K562 (cell line): ENCODE measurements at regions not wholly inside any gene's neighbourhood (a gene's known extent, or its start where the extent isn't known, plus 50 kb on each side); places are given as distances from the start of the nearest gene placed in this dataset.

ENCODE experiments used
- ATAC-seq: fragments of 200-7000 bp; cut with Tn5 transposase; 3 replicates; pipeline ENCODE4 v1.9.1; 2020; ENCODE audit warnings: moderate library complexity
- BruUV-seq: library from RNA; stranded (reverse); fragments of 400-500 nt; replicated peaks from 2 replicates; lab custom pipeline; 2021; lab: Mats Ljungman, UMichigan
- CTCF ChIA-PET: fragments of 300-600 bp; formaldehyde crosslinking; extraction: SDS; loops from one replicate; lab custom pipeline; 2021; ENCODE audit warnings: low intra/inter-chr PET ratio; lab: Yijun Ruan, JAX
- POLR2A ChIA-PET: fragments of 300-600, 350-650 bp; sonication (Branson Sonifier 250); formaldehyde crosslinking; extraction: SDS; loops from one replicate; lab custom pipeline; 2021; ENCODE audit warnings: antibody characterized with exemption, inconsistent platforms; lab: Yijun Ruan, JAX
- DNase-seq, 4 experiments: peaks; one replicate each; pipeline versions ENCODE4 v3.0.0 to v3.0.0-alpha.2; 2011 to 2018; ENCODE audit warnings: low spot score in 3 of 4, mixed read lengths in 3 of 4; ENCODE audit errors: extremely low read depth in 1 of 4
- FAIRE-seq: peaks from 2 replicates; lab custom pipeline; 2011; peaks lifted over from hg19 to GRCh38; lab: Jason Lieb, UNC
- H2AFZ ChIP-seq: 2 replicates; pipeline ENCODE4 v1.6.0; 2011; ENCODE audit warnings: low read depth, low read length, control low read depth, inconsistent platforms
- H3K27ac ChIP-seq: fragments of 200-600 bp; 3 replicates; pipeline ENCODE4 v1.8.0; 2011; ENCODE audit warnings: low read depth, mild to moderate bottlenecking, control low read depth, inconsistent platforms, low read length, moderate library complexity, mixed read lengths; ENCODE audit errors: extremely low read depth
- H3K27me3 ChIP-seq, 2 experiments: fragments of 300-600 bp in 1 of 2; 2 replicates in 1 of 2; 3 replicates in 1 of 2; pipeline versions ENCODE4 v1.6.0 to v1.8.0; 2011; ENCODE audit warnings: inconsistent platforms in 2 of 2, low read length in 2 of 2, mild to moderate bottlenecking in 1 of 2, mixed read lengths in 1 of 2, moderate library complexity in 1 of 2; ENCODE audit not compliant: control insufficient read depth in 2 of 2, insufficient read depth in 2 of 2
- H3K36me3 ChIP-seq: fragments of 300-600 bp; 3 replicates; pipeline ENCODE4 v1.8.0; 2011; ENCODE audit warnings: mild to moderate bottlenecking, low read length, inconsistent platforms; ENCODE audit not compliant: control insufficient read depth, insufficient read depth
- H3K4me1 ChIP-seq, 2 experiments: fragments of 200-600 bp in 1 of 2; replicated peaks in 1 of 2; 2 replicates in 1 of 2; 3 replicates in 1 of 2; pipeline versions ENCODE4 v1.5.1 to v1.8.0; 2011; ENCODE audit warnings: inconsistent platforms in 2 of 2, low read length in 2 of 2, mild to moderate bottlenecking in 1 of 2, mixed read lengths in 1 of 2, moderate library complexity in 1 of 2; ENCODE audit not compliant: control insufficient read depth in 2 of 2, insufficient read depth in 2 of 2
- H3K4me2 ChIP-seq: 2 replicates; pipeline ENCODE4 v1.6.1; 2011; ENCODE audit warnings: low read length, control low read depth, inconsistent platforms, mixed read lengths; ENCODE audit not compliant: insufficient read depth
- H3K4me3 ChIP-seq: fragments of 200-600 bp; sonication (generic), shearing (Covaris generic); 2 replicates; pipeline ENCODE4 v1.5.1; 2016; ENCODE audit warnings: control low read depth, inconsistent platforms
- H3K79me2 ChIP-seq: fragments of 200-600 bp; 3 replicates; pipeline ENCODE4 v1.8.0; 2011; ENCODE audit warnings: low read length, inconsistent platforms; ENCODE audit not compliant: control insufficient read depth, insufficient read depth
- H3K9ac ChIP-seq, 2 experiments: 2 replicates each; pipeline versions ENCODE4 v1.6.0 to v1.6.1; 2011; ENCODE audit warnings: low read depth in 2 of 2, low read length in 2 of 2, control low read depth in 1 of 2, inconsistent platforms in 1 of 2, mild to moderate bottlenecking in 1 of 2, mixed read lengths in 1 of 2; ENCODE audit not compliant: insufficient read depth in 1 of 2
- H3K9me1 ChIP-seq: one replicate; pipeline ENCODE4 v1.6.0; 2011; ENCODE audit warnings: inconsistent platforms, mild to moderate bottlenecking, low read length, moderate library complexity; ENCODE audit not compliant: control insufficient read depth, insufficient read depth
- H3K9me3 ChIP-seq: replicated peaks from 2 replicates; pipeline ENCODE4 v1.5.1; 2011; ENCODE audit warnings: low read depth, low read length, inconsistent platforms; ENCODE audit not compliant: control insufficient read depth, insufficient read depth
- H4K20me1 ChIP-seq: replicated peaks from 2 replicates; pipeline ENCODE4 v1.6.1; 2011; ENCODE audit warnings: low read length, inconsistent platforms, mixed read lengths; ENCODE audit not compliant: control insufficient read depth, insufficient read depth
- CEBPB ChIP-seq: fragments of 450-650 bp; IDR thresholded peaks from 2 replicates; pipeline ENCODE4 v1.6.1; 2016; ENCODE audit warnings: missing genetic modification characterization, missing compliant biosample characterization
- CEBPG ChIP-seq, 3 experiments: fragments of 200-800 bp in 1 of 3; sonication (Bioruptor generic) in 1 of 3; sonication (generic) in 1 of 3; formaldehyde crosslinking in 1 of 3; IDR thresholded peaks in 2 of 3; conservative IDR thresholded peaks in 1 of 3; 2 replicates each; pipeline versions ENCODE4 v1.6.1 to v1.8.0; 2016 to 2022; ENCODE audit warnings: missing compliant biosample characterization in 2 of 3, missing genetic modification characterization in 2 of 3, mild to moderate bottlenecking in 1 of 3, missing genetic modification reagents in 1 of 3
- GTF2F1 ChIP-seq: IDR thresholded peaks from 2 replicates; pipeline ENCODE4 v1.6.1; 2011; ENCODE audit warnings: low read depth, low read length, improper control_type of control experiment
- PHB2 ChIP-seq: fragments of 450-650 bp; IDR thresholded peaks from 2 replicates; pipeline ENCODE4 v1.6.1; 2017; ENCODE audit warnings: low read depth
- PRDM10 ChIP-seq: fragments of 450-650 bp; IDR thresholded peaks from 2 replicates; pipeline ENCODE4 v1.6.1; 2018; ENCODE audit not compliant: partially characterized antibody
- WGBS: fragments of 100-300 bp; shearing (Covaris generic); methylation state at CpG from one replicate; pipeline ENCODE4 v1.1.6; 2016; ENCODE audit warnings: low coverage, mixed read lengths; ENCODE audit not compliant: insufficient coverage; ENCODE audit errors: missing lambda C conversion rate; 5-methylcytosine and 5-hydroxymethylcytosine counted together
- in situ Hi-C: fragments of 300-500 bp; cut with MboI; formaldehyde crosslinking; loops from 4 replicates; pipeline ENCODE4 v1.15.0; 2018; ENCODE audit warnings: inconsistent platforms, mixed read lengths
- intact Hi-C: fragments of 100-400 bp; cut with micrococcal nuclease; formaldehyde crosslinking; loops from 2 replicates; pipeline ENCODE4 v1.14.2; 2022

GRCh38 chr1:67576474-67576873 is 108.5 kb upstream of the GADD45A start:
- Histone ChIP-seq H3K79me2 (no peaks in the 10 kb centered on the region), H3K27me3 (no peaks in the 10 kb centered on the region), H3K27ac (no peak overlapping the region), H3K9me1 (no peaks in the 10 kb centered on the region), H3K4me3 (no peak overlapping the region), H3K9ac (no peak overlapping the region), H3K36me3 (no peaks in the 10 kb centered on the region), H3K9me3 (no peaks in the 10 kb centered on the region), H3K4me2 (no peak overlapping the region), H4K20me1 (no peaks in the 10 kb centered on the region), H3K4me1 (peaks cover 2 to 4% of the 10 kb centered on the region in 2 experiments; a peak in 2 of 5 replicates), H2AFZ (no peak overlapping the region)
- intact Hi-C loops, result no loop called here
- ChIA-PET CTCF (no interaction called here), POLR2A (no interaction called here)
- BruUV-seq, result no TSS peak
- WGBS, result 65% methylated on average over 5 of the region's 5 CpGs
- in situ Hi-C loops, result no loop called here
- ATAC-seq (no peak), FAIRE-seq (no peak), DNase-seq (no peak)
- no peak for TF ChIP-seq CEBPG (CRISPR knock-in tag; IDR thresholded peaks at IDR 0.05)
- 0 out of 4 replicates have a peak, but pooled peaks of 1 of the 2 experiments have one; percentile 9 for TF ChIP-seq CEBPG (tag; conservative IDR thresholded peaks at IDR 0.05 in 1 of 2, IDR thresholded peaks at IDR 0.05 in 1 of 2)
- TF ChIP-seq GTF2F1, result no peak
- TF ChIP-seq CEBPB (tag), result 0 out of 2 replicates have a peak, but pooled peaks have one; percentile 51

GRCh38 chr1:67577646-67578045 is 107.4 kb upstream of the GADD45A start:
- H3K4me1 ChIP-seq, result peaks cover 0 to 4% of the 10 kb centered on the region in 2 experiments; a peak in 2 of 5 replicates
- no peak overlapping the region for H3K4me3 ChIP-seq
- no peak overlapping the region for H3K27ac ChIP-seq
- FAIRE-seq, result no peak
- no TSS peak for BruUV-seq
- ChIA-PET POLR2A (interaction anchor here (0.6 to 1.4 kb wide), 4 partner anchors 8 to 109 kb away, joined by 3 to 5 read pairs (median 4); no protein-coding TSS in a partner anchor), CTCF (no interaction called here)
- no peak overlapping the region for H2AFZ ChIP-seq
- intact Hi-C loops, result no loop called here
- no peaks in the 10 kb centered on the region for H3K9me1 ChIP-seq
- TF ChIP-seq PRDM10 (peak; percentile 62), PHB2 (no peak)
- H3K4me2 ChIP-seq, result no peak overlapping the region
- H3K9me3 ChIP-seq, result no peaks in the 10 kb centered on the region
- 67% methylated on average over 3 of the region's 3 CpGs for WGBS
- no peak for DNase-seq
- in situ Hi-C loops, result no loop called here
- no peaks in the 10 kb centered on the region for H3K79me2 ChIP-seq
- H4K20me1 ChIP-seq, result no peaks in the 10 kb centered on the region
- H3K9ac ChIP-seq, result no peak overlapping the region
- no peak for ATAC-seq
- no peaks in the 10 kb centered on the region for H3K27me3 ChIP-seq
- no peaks in the 10 kb centered on the region for H3K36me3 ChIP-seq
